Astrocyte of the spinal cord (primary cell): ENCODE measurements at regions not wholly inside any gene's neighbourhood (a gene's known extent, or its start where the extent isn't known, plus 50 kb on each side); places are given as distances from the start of the nearest gene placed in this dataset.

ENCODE experiments used
- DNase-seq: peaks from one replicate; pipeline ENCODE4 v3.0.0; 2011; ENCODE audit warnings: low read depth, low spot score
- H3K4me3 ChIP-seq: 2 replicates; pipeline ENCODE4 v1.5.1; 2011; ENCODE audit warnings: low read depth, mild to moderate bottlenecking, low read length, moderate library complexity
- CTCF ChIP-seq: IDR thresholded peaks from 2 replicates; pipeline ENCODE4 v1.5.1; 2012; ENCODE audit warnings: low read depth, mild to moderate bottlenecking, low read length, inconsistent platforms
- in situ Hi-C: cut with HindIII; loops from 2 replicates; pipeline ENCODE4 v1.10.0; 2017; ENCODE audit warnings: low sequenced_read_pairs

- no peak overlapping the region for H3K4me3 ChIP-seq
- DNase-seq = no peak
- TF ChIP-seq CTCF = no peak
- in situ Hi-C loops = no loop called here
Measured at GRCh38 chr2:234195516-234195915, 145.0 kb downstream of the SPP2 start.

- DNase-seq = no peak
- H3K4me3 ChIP-seq = no peak overlapping the region
- TF ChIP-seq CTCF = no peak
- in situ Hi-C loops = no loop called here
Measured at GRCh38 chr2:234193977-234194563, 143.6 kb downstream of the SPP2 start.

- no peak for TF ChIP-seq CTCF
- in situ Hi-C loops = no loop called here
- H3K4me3 ChIP-seq = no peak overlapping the region
Measured at GRCh38 chr2:234191819-234192407, 141.4 kb downstream of the SPP2 start.

GRCh38 chr2:234189786-234190300 is 139.3 kb downstream of the SPP2 start:
- in situ Hi-C loops = no loop called here
- DNase-seq = no peak
- no peak for TF ChIP-seq CTCF
- H3K4me3 ChIP-seq = no peak overlapping the region

More at GRCh38 chr2:234191819-234192407, 141.4 kb downstream of the SPP2 start:
- peak; percentile 32 for DNase-seq

- no peak for DNase-seq
- TF ChIP-seq CTCF = no peak
- no peak overlapping the region for H3K4me3 ChIP-seq
- in situ Hi-C loops = no loop called here
Measured at GRCh38 chr2:234189230-234189629, 138.7 kb downstream of the SPP2 start.

- TF ChIP-seq CTCF = no peak
- no peak overlapping the region for H3K4me3 ChIP-seq
- in situ Hi-C loops = no loop called here
- DNase-seq = no peak
Measured at GRCh38 chr2:234187646-234188174, 137.2 kb downstream of the SPP2 start.
